ENCODE measurements at regions not wholly inside any gene's neighbourhood (a gene's known extent, or its start where the extent isn't known, plus 50 kb on each side); places are given as distances from the start of the nearest gene placed in this dataset.

- CTCF ChIA-PET = no interaction called here
- no peaks in the 10 kb centered on the region for H3K9me3 Mint-ChIP-seq (ENCODE audit: low read depth, unreplicated experiment)
- no peaks in the 10 kb centered on the region for H3K4me1 Mint-ChIP-seq (ENCODE audit: low read depth, unreplicated experiment)
- DNase-seq = peak; percentile 38
- BruUV-seq (replicated peaks) = no TSS peak
- TF ChIP-seq, protein P1, sequence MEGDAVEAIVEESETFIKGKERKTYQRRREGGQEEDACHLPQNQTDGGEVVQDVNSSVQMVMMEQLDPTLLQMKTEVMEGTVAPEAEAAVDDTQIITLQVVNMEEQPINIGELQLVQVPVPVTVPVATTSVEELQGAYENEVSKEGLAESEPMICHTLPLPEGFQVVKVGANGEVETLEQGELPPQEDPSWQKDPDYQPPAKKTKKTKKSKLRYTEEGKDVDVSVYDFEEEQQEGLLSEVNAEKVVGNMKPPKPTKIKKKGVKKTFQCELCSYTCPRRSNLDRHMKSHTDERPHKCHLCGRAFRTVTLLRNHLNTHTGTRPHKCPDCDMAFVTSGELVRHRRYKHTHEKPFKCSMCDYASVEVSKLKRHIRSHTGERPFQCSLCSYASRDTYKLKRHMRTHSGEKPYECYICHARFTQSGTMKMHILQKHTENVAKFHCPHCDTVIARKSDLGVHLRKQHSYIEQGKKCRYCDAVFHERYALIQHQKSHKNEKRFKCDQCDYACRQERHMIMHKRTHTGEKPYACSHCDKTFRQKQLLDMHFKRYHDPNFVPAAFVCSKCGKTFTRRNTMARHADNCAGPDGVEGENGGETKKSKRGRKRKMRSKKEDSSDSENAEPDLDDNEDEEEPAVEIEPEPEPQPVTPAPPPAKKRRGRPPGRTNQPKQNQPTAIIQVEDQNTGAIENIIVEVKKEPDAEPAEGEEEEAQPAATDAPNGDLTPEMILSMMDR (IDR thresholded peaks at IDR 0.05; ENCODE audit: unreplicated experiment) = no peak
- intact Hi-C loops (cut with micrococcal nuclease; ENCODE audit: unreplicated experiment) = no loop called here
- H3K27ac Mint-ChIP-seq (ENCODE audit: unreplicated experiment) = no peak overlapping the region
- H3K36me3 Mint-ChIP-seq (ENCODE audit: insufficient read depth, unreplicated experiment) = no peaks in the 10 kb centered on the region
- H3K4me3 Mint-ChIP-seq (ENCODE audit: low read depth, unreplicated experiment) = no peak overlapping the region
- no peaks in the 10 kb centered on the region for H3K27me3 Mint-ChIP-seq (ENCODE audit: unreplicated experiment)
Observed at GRCh38 chr2:149661844-149662243, 74.3 kb upstream of the MMADHC start.

DNA sequence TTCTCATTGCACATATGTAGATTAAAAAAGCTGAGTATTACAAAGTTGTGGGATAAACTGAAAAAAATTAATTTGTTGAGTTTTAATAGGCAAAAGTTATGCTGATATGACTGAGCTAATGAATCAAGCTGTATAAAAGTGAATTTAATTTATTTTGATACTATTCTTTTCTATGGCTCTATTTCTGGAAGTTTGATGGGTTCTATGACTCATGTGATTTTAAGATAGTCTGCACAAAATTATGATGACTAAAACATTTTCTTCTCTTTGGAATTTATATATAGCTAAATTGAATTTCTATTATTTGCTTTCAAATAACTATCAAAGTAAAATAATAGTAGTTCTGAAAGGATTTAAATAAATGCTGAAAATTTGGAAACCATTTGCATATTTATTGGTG is 71.0 kb upstream of the MMADHC start:
- no peak for DNase-seq
- Mint-ChIP-seq H3K4me1 (ENCODE audit: low read depth, unreplicated experiment) (peaks cover 9% of the 10 kb centered on the region), H3K27ac (ENCODE audit: unreplicated experiment) (no peak overlapping the region), H3K4me3 (ENCODE audit: low read depth, unreplicated experiment) (no peak overlapping the region), H3K36me3 (ENCODE audit: insufficient read depth, unreplicated experiment) (no peaks in the 10 kb centered on the region), H3K27me3 (ENCODE audit: unreplicated experiment) (no peaks in the 10 kb centered on the region), H3K9me3 (ENCODE audit: low read depth, unreplicated experiment) (no peaks in the 10 kb centered on the region)
- CTCF ChIA-PET = no interaction called here
- intact Hi-C loops (cut with micrococcal nuclease; ENCODE audit: unreplicated experiment) = no loop called here
- no TSS peak for BruUV-seq (replicated peaks)
- TF ChIP-seq, protein P1 (IDR thresholded peaks at IDR 0.05; ENCODE audit: unreplicated experiment) = no peak

DNA sequence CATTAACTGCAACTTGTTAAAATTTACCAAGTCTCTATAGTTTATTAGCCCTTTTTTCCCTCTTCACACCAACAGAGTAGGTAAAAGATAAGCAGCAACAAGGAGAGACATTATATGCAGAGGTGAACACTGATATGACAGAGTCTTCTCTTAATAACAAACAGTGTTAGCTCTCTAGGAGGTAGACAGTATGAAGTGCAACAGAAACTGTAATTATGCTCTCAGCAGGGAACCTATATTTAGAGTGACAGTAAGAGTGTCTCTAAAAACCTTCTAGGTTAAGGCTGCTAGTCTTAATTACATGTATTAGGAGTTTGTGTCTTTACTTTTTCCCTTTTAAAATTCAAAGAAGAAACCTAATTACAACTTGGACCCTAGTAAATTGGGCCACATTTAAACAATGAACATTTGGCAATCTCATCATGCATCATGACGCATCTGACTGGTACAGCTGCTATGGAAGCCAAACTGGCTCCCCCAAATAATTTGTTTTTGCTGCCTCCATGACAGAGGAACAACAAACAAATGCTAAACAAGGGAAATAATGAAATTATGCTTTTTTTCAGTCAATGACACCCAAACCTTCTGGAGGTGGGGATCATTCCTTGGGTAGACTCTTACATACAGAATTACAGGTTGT is 69.9 kb upstream of the MMADHC start:
- no peak overlapping the region for H3K4me3 Mint-ChIP-seq (ENCODE audit: low read depth, unreplicated experiment)
- H3K9me3 Mint-ChIP-seq (ENCODE audit: low read depth, unreplicated experiment) = no peaks in the 10 kb centered on the region
- intact Hi-C loops (cut with micrococcal nuclease; ENCODE audit: unreplicated experiment) = no loop called here
- peaks cover 9% of the 10 kb centered on the region for H3K4me1 Mint-ChIP-seq (ENCODE audit: low read depth, unreplicated experiment)
- DNase-seq = no peak
- H3K27me3 Mint-ChIP-seq (ENCODE audit: unreplicated experiment) = no peaks in the 10 kb centered on the region
- no peak overlapping the region for H3K27ac Mint-ChIP-seq (ENCODE audit: unreplicated experiment)
- no peaks in the 10 kb centered on the region for H3K36me3 Mint-ChIP-seq (ENCODE audit: insufficient read depth, unreplicated experiment)
- TF ChIP-seq, protein P1 (IDR thresholded peaks at IDR 0.05; ENCODE audit: unreplicated experiment) = no peak
- BruUV-seq (replicated peaks) = no TSS peak
- CTCF ChIA-PET = no interaction called here

- H3K4me3 Mint-ChIP-seq (ENCODE audit: low read depth, unreplicated experiment) = no peak overlapping the region
- peaks cover 9% of the 10 kb centered on the region for H3K4me1 Mint-ChIP-seq (ENCODE audit: low read depth, unreplicated experiment)
- H3K27ac Mint-ChIP-seq (ENCODE audit: unreplicated experiment) = no peak overlapping the region
- DNase-seq = no peak
- BruUV-seq (replicated peaks) = no TSS peak
- CTCF ChIA-PET = no interaction called here
- H3K27me3 Mint-ChIP-seq (ENCODE audit: unreplicated experiment) = no peaks in the 10 kb centered on the region
- no peaks in the 10 kb centered on the region for H3K36me3 Mint-ChIP-seq (ENCODE audit: insufficient read depth, unreplicated experiment)
- TF ChIP-seq, protein P1 (IDR thresholded peaks at IDR 0.05; ENCODE audit: unreplicated experiment) = no peak
- no peaks in the 10 kb centered on the region for H3K9me3 Mint-ChIP-seq (ENCODE audit: low read depth, unreplicated experiment)
- intact Hi-C loops (cut with micrococcal nuclease; ENCODE audit: unreplicated experiment) = no loop called here
Observed at GRCh38 chr2:149656996-149657395, 69.4 kb upstream of the MMADHC start.

All from Calu3 (cell line).